CD4-positive, alpha-beta memory T cell (primary cell): ENCODE measurements at regions not wholly inside any gene's neighbourhood (a gene's known extent, or its start where the extent isn't known, plus 50 kb on each side); places are given as distances from the start of the nearest gene placed in this dataset.

Experiments used
- CTCF ChIA-PET: fragments of 350-600 bp; sonication (Branson Sonifier 250); formaldehyde crosslinking; loops from one replicate; lab custom pipeline; 2021; ENCODE audit warnings: inconsistent platforms; ENCODE audit not compliant: partially characterized antibody; lab: Charles Lee
- POLR2A ChIA-PET: fragments of 350-600 bp; sonication (Branson Sonifier 250); formaldehyde crosslinking; loops from one replicate; lab custom pipeline; 2021; ENCODE audit not compliant: partially characterized antibody; lab: Charles Lee
- DNase-seq, 5 donors: peaks; one replicate each; pipeline versions ENCODE4 v3.0.0 to v3.0.0-alpha.2; 2020 to 2022; ENCODE audit warnings: mixed read lengths in 1 of 5
- H3K27ac ChIP-seq: one replicate; pipeline ENCODE4 v1.7.0; 2013; ENCODE audit warnings: low read depth, low read length
- H3K27me3 ChIP-seq: 2 replicates; pipeline ENCODE4 v1.7.0; 2013; ENCODE audit warnings: mild to moderate bottlenecking, low read length, moderate library complexity; ENCODE audit not compliant: insufficient read depth
- H3K36me3 ChIP-seq: 2 replicates; pipeline ENCODE4 v1.7.0; 2013; ENCODE audit warnings: mild to moderate bottlenecking, low read length, moderate library complexity; ENCODE audit not compliant: insufficient read depth
- H3K4me1 ChIP-seq: 2 replicates; pipeline ENCODE4 v1.7.0; 2013; ENCODE audit warnings: mild to moderate bottlenecking, low read length, moderate library complexity; ENCODE audit not compliant: insufficient read depth
- H3K4me3 ChIP-seq, 2 donors: one replicate each; pipeline ENCODE4 v1.7.0; 2013; ENCODE audit warnings: low read length in 2 of 2, mild to moderate bottlenecking in 1 of 2
- H3K9me3 ChIP-seq, 2 donors: one replicate each; pipeline ENCODE4 v1.7.0; 2013; ENCODE audit warnings: low read length in 2 of 2, control low read depth in 1 of 2; ENCODE audit not compliant: control insufficient read depth in 1 of 2
- H3K27ac Mint-ChIP-seq, 7 donors: one replicate each; pipeline ENCODE4 v1.8.0; 2020 to 2021; ENCODE audit warnings: mixed read lengths in 7 of 7, mild to moderate bottlenecking in 6 of 7, inconsistent platforms in 3 of 7, moderate library complexity in 3 of 7
- H3K27me3 Mint-ChIP-seq, 2 donors: one replicate each; pipeline ENCODE4 v1.8.0; 2020 to 2021; ENCODE audit warnings: mixed read lengths in 2 of 2
- H3K36me3 Mint-ChIP-seq, 2 donors: one replicate each; pipeline ENCODE4 v1.8.0; 2020 to 2021; ENCODE audit warnings: mixed read lengths in 2 of 2, inconsistent platforms in 1 of 2, mild to moderate bottlenecking in 1 of 2
- H3K4me1 Mint-ChIP-seq, 4 donors: one replicate each; pipeline ENCODE4 v1.8.0; 2020 to 2021; ENCODE audit warnings: mixed read lengths in 4 of 4, mild to moderate bottlenecking in 1 of 4
- H3K4me3 Mint-ChIP-seq, 8 donors: one replicate each; pipeline ENCODE4 v1.8.0; 2020 to 2021; ENCODE audit warnings: mixed read lengths in 8 of 8, mild to moderate bottlenecking in 7 of 8, moderate library complexity in 6 of 8, inconsistent platforms in 3 of 8
- H3K9me3 Mint-ChIP-seq, 8 donors: one replicate each; pipeline ENCODE4 v1.8.0; 2020 to 2021; ENCODE audit warnings: mixed read lengths in 8 of 8, mild to moderate bottlenecking in 5 of 8, inconsistent platforms in 3 of 8, moderate library complexity in 1 of 8
- intact Hi-C: fragments of 100-400 bp; cut with micrococcal nuclease; formaldehyde crosslinking; loops from one replicate; pipeline ENCODE4 v1.15.1; 2023

GRCh38 chr5:73302797-73303147 is 129.8 kb downstream of the TMEM174 start:
- H3K4me1 Mint-ChIP-seq: peaks cover 12 to 28% (median 16%) of the 10 kb centered on the region in 4 donors
- peak overlapping the region in 1 of 7 donors; percentile 95 for H3K27ac Mint-ChIP-seq
- no peak for DNase-seq
- POLR2A ChIA-PET: no interaction called here
- Histone ChIP-seq H3K36me3 (no peaks in the 10 kb centered on the region), H3K4me3 (no peak overlapping the region), H3K27me3 (peaks cover 56% of the 10 kb centered on the region), H3K9me3 (no peaks in the 10 kb centered on the region), H3K27ac (no peak overlapping the region), H3K4me1 (peaks cover 15% of the 10 kb centered on the region)
- peak overlapping the region in 3 of 8 donors; percentile 3 to 65 (median 60) for H3K4me3 Mint-ChIP-seq
- H3K27me3 Mint-ChIP-seq: peaks cover 73 to 78% of the 10 kb centered on the region in 2 donors
- CTCF ChIA-PET: interaction anchor here (3.5 kb wide), 1 partner anchor 148 kb away, joined by 10 read pairs; no protein-coding TSS in a partner anchor
- intact Hi-C loops: no loop called here
- H3K9me3 Mint-ChIP-seq: peaks cover 0 to 30% (median 6%) of the 10 kb centered on the region in 8 donors
- H3K36me3 Mint-ChIP-seq: no peaks in the 10 kb centered on the region

DNA sequence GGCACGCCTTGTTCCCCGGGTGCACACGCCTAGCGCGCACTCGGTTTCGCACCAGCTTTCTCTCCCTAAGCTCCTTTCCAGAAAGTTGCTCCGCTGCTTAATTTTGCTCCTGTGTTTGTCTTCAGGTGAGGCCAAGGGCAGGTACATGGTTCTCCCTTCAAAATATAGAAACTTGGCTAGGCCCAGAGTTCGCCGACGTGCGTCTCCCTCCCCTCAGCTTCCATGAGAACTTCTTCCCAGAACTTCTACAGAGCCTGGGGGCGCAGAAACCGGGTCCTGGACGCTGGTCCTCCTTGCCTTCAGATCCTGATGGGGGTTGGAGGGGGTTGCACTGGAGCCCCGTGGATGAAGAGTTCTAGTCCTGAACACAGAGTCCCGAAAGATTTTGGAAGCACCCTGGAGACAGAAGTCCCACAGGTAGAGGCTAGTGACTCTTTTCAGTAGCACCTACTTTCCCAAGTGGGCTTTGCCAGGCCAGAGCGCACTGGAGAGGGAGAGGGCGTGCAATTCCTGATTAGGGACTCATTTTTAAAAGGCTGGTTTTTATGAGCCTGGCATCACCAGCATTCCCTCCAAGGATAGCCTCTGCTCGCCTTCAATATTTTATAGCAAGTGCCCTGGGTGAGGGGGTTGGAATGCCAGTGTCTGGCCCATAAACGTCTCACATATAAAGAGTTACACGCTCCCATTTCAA is 128.4 kb downstream of the TMEM174 start:
- Mint-ChIP-seq H3K36me3 (no peaks in the 10 kb centered on the region), H3K27me3 (peaks cover 75 to 80% of the 10 kb centered on the region in 2 donors), H3K27ac (peak overlapping the region in 3 of 7 donors; percentile 43 to 54 (median 49)), H3K4me3 (no peak overlapping the region), H3K4me1 (peaks cover 12 to 32% (median 16%) of the 10 kb centered on the region in 4 donors), H3K9me3 (peaks cover 0 to 30% (median 7%) of the 10 kb centered on the region in 8 donors)
- H3K9me3 ChIP-seq: no peaks in the 10 kb centered on the region
- DNase-seq: no peak
- intact Hi-C loops: no loop called here
- H3K4me1 ChIP-seq: peaks cover 15% of the 10 kb centered on the region
- H3K27me3 ChIP-seq: peaks cover 65% of the 10 kb centered on the region
- H3K27ac ChIP-seq: no peak overlapping the region
- CTCF ChIA-PET: interaction anchor here (3.5 kb wide), 1 partner anchor 150 kb away, joined by 10 read pairs; no protein-coding TSS in a partner anchor
- POLR2A ChIA-PET: no interaction called here
- H3K36me3 ChIP-seq: no peaks in the 10 kb centered on the region
- no peak overlapping the region for H3K4me3 ChIP-seq

DNA sequence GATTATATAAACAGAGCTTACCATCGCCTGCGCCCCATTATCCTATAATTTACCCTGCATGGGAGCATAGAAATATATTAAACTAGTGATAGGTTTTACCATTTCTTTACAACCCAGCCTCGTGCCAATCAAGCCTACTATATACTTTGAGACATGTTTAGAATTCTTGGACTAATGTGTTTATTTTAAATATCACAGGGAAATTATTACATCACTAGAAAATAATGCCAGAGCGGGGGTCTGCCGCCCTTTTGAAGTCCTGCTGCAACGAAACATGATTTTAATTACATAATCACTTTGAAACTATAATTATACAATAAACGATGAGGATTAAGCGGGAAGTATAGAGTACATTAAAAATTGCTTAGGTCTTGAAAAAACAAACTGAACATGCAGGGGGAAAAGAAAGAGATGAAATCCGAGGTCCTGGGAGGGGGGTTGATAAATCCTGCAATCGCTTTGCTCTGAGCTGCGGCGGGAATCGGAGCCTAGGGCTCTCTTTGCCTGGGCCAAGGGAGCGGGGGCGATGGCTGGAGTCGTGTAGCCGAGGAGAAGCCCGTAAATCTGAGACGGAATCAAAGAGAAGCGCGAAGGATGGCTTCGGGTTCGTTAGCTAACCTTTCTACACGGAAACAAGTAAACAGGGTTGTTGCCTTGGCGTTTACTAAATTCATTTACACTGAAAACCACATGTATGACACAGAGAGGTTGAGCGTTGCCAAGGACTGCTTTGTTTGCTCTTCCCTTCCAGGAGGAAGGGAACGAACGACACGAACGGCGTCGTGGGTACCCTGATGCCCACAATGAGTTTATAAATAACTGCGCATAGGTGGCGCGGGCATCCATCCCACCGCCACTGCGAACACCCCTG is 127.6 kb downstream of the TMEM174 start:
- CTCF ChIA-PET: interaction anchor here (1.0 to 3.5 kb wide), 2 partner anchors 151 kb away, joined by 4 to 10 read pairs; no protein-coding TSS in a partner anchor

DNA sequence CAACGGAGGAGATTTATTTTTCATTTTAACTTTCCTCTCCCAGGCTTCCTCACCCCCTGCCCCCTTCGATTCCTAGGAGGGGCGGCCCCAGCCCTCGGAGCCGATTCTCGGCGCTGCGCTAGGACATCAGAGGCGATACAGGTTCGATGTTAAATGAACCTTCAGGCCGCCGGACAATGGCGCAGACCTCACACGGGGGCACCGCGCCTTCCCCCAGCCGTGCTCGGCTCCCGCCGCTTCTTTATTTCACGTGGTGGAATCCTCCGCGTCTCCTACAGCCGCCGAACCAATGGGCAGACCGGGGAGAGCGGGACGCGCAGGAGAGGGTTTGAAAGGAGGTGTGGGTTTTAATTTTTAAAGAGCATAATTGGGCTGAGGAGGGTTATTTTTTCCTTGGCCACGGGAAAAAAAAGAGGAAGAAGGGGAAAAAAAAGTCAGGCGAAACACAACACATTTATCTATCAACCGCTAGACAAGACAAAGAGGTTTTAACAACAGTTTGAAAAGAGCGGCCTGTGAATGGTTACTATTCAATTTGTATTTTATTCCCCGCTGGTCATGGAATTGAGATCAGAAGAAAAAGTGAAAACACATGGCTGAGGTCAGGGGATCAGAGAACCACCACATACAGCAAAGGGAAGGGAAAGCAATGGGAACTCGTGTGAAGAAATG is 126.8 kb downstream of the TMEM174 start:
- peak overlapping the region in 4 of 8 donors; percentile 34 to 66 (median 42) for H3K4me3 Mint-ChIP-seq

More for the DNA sequence above, 127.6 kb downstream of the TMEM174 start:
- POLR2A ChIA-PET: no interaction called here
- Mint-ChIP-seq H3K9me3 (peaks cover 0 to 30% (median 7%) of the 10 kb centered on the region in 8 donors), H3K4me1 (peaks cover 12 to 32% (median 16%) of the 10 kb centered on the region in 4 donors), H3K36me3 (no peaks in the 10 kb centered on the region), H3K4me3 (peak overlapping the region in 4 of 8 donors; percentile 6 to 38 (median 24)), H3K27ac (peak overlapping the region in 3 of 7 donors; percentile 13 to 66 (median 54)), H3K27me3 (peaks cover 77 to 80% of the 10 kb centered on the region in 2 donors)
- Histone ChIP-seq H3K4me1 (peaks cover 15% of the 10 kb centered on the region), H3K4me3 (no peak overlapping the region), H3K27ac (no peak overlapping the region), H3K27me3 (peaks cover 65% of the 10 kb centered on the region), H3K9me3 (no peaks in the 10 kb centered on the region), H3K36me3 (no peaks in the 10 kb centered on the region)
- no peak for DNase-seq
- intact Hi-C loops: no loop called here

GRCh38 chr5:73298772-73299630 is 126.0 kb downstream of the TMEM174 start:
- CTCF ChIA-PET: interaction anchor here (1.3 kb wide), 1 partner anchor 13 kb away, joined by 4 read pairs; no protein-coding TSS in a partner anchor
- intact Hi-C loops: no loop called here
- DNase-seq: no peak

More for the DNA sequence above, 126.8 kb downstream of the TMEM174 start:
- Mint-ChIP-seq H3K36me3 (no peaks in the 10 kb centered on the region), H3K27me3 (peaks cover 80% of the 10 kb centered on the region in 2 donors), H3K4me1 (peaks cover 12 to 32% (median 16%) of the 10 kb centered on the region in 4 donors), H3K9me3 (peaks cover 0 to 30% (median 7%) of the 10 kb centered on the region in 8 donors), H3K27ac (peak overlapping the region in 2 of 7 donors; percentile 41 to 86)
- ChIA-PET POLR2A (no interaction called here), CTCF (interaction anchor here (1.0 kb wide), 1 partner anchor 151 kb away, joined by 4 read pairs; no protein-coding TSS in a partner anchor)
- DNase-seq: no peak
- H3K4me1 ChIP-seq: peaks cover 15% of the 10 kb centered on the region
- intact Hi-C loops: no loop called here
- no peak overlapping the region for H3K4me3 ChIP-seq
- H3K36me3 ChIP-seq: no peaks in the 10 kb centered on the region
- H3K9me3 ChIP-seq: no peaks in the 10 kb centered on the region
- H3K27ac ChIP-seq: no peak overlapping the region
- peaks cover 62% of the 10 kb centered on the region for H3K27me3 ChIP-seq

GRCh38 chr5:73298251-73298771 is 125.3 kb downstream of the TMEM174 start:
- DNase-seq: no peak
- CTCF ChIA-PET: interaction anchor here (1.3 kb wide), 1 partner anchor 14 kb away, joined by 4 read pairs; no protein-coding TSS in a partner anchor
- Mint-ChIP-seq H3K4me1 (peaks cover 12 to 32% (median 16%) of the 10 kb centered on the region in 4 donors), H3K9me3 (peaks cover 0 to 30% (median 6%) of the 10 kb centered on the region in 8 donors), H3K27me3 (peaks cover 71 to 73% of the 10 kb centered on the region in 2 donors), H3K4me3 (peak overlapping the region in 2 of 8 donors; percentile 26 to 61), H3K27ac (no peak overlapping the region), H3K36me3 (no peaks in the 10 kb centered on the region)
- Histone ChIP-seq H3K4me3 (no peak overlapping the region), H3K27ac (no peak overlapping the region), H3K27me3 (peaks cover 56% of the 10 kb centered on the region), H3K4me1 (peaks cover 15% of the 10 kb centered on the region), H3K36me3 (no peaks in the 10 kb centered on the region), H3K9me3 (no peaks in the 10 kb centered on the region)
- intact Hi-C loops: no loop called here
- POLR2A ChIA-PET: no interaction called here

More at GRCh38 chr5:73298772-73299630, 126.0 kb downstream of the TMEM174 start:
- peaks cover 12 to 32% (median 16%) of the 10 kb centered on the region in 4 donors for H3K4me1 Mint-ChIP-seq
- H3K4me3 Mint-ChIP-seq: peak overlapping the region in 5 of 8 donors; percentile 26 to 66 (median 43)
- peaks cover 74 to 77% of the 10 kb centered on the region in 2 donors for H3K27me3 Mint-ChIP-seq
- peak overlapping the region in 2 of 7 donors; percentile 41 to 86 for H3K27ac Mint-ChIP-seq
- Histone ChIP-seq H3K27me3 (peaks cover 57% of the 10 kb centered on the region), H3K9me3 (no peaks in the 10 kb centered on the region), H3K4me1 (peaks cover 15% of the 10 kb centered on the region), H3K36me3 (no peaks in the 10 kb centered on the region), H3K4me3 (no peak overlapping the region), H3K27ac (no peak overlapping the region)
- H3K36me3 Mint-ChIP-seq: no peaks in the 10 kb centered on the region
- peaks cover 0 to 30% (median 6%) of the 10 kb centered on the region in 8 donors for H3K9me3 Mint-ChIP-seq
- POLR2A ChIA-PET: no interaction called here
